ENCODE measurements at regions not wholly inside any gene's neighbourhood (a gene's known extent, or its start where the extent isn't known, plus 50 kb on each side); places are given as distances from the start of the nearest gene placed in this dataset.

DNA sequence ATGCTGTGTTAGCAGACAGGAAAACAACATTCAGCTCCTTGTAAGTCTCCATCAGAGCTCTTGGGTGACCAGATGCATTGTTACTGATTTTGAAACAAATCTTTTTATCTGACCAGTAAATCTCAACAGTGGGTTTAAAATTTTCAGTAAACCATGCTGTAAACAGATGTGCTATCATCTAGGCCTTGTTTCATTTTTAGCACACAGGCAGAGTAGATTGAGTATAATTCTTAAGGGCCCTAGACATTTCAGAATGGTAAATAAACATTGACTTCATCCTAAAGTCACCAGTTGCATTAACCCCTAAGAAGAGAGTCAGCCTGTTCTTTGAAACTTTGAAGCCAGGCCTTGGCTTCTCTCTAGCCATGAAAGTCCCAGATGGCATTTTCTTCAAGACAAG is 237.2 kb upstream of the BMP2 start:
- peaks cover 1% of the 10 kb centered on the region for H3K9me3 Mint-ChIP-seq (ENCODE audit: unreplicated experiment)
- DNase-seq (ENCODE audit: low read depth) (peak; percentile 14), FAIRE-seq (no peak)

DNA sequence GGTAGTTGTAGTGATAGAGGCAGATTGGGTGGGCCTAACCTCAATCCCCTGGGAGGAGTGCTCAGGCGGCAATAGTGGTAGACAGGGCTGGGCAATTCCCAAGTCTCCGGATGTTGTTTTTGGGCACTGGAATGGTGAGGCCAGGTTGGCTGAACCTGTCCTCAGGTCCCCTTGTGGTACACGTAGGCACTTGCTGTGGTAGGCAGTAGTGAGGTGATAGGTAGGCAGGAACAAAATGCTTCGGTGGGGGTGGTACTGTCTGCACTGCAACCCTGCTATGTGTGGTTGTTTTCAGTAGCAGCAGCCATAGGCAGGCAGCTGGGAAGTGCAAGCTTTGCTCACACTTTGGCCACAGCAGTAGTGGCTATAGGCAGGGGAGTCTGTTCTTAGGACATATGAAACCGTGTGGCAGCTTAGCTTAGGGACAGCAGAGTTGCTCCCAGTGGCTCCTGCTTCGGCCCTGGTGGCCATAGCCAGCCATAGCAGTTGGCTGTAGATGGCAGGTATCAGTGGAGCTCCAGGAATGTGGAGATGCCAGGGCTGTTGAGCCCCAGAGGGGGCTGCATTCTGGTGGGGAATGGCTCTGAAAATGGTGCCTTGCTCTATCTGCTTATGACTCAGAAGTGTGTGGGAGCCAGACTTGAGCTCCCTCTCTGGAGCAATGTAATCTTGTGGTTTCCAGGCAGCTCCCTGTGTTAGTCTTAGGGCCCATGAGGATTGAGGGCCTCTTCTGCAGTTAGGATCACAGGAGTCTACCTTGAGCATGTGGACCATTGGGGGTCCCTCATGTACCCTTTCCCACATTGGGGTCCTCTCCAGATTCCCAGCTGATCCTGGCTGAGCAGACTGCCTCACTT is 241.8 kb upstream of the BMP2 start:
- Mint-ChIP-seq H3K4me1 (ENCODE audit: low read depth, unreplicated experiment) (no peaks in the 10 kb centered on the region), H3K27me3 (ENCODE audit: low read depth, unreplicated experiment) (no peaks in the 10 kb centered on the region), H3K36me3 (ENCODE audit: low read depth, unreplicated experiment) (peaks cover 3% of the 10 kb centered on the region), H3K9me3 (ENCODE audit: unreplicated experiment) (peaks cover 18% of the 10 kb centered on the region), H3K4me3 (ENCODE audit: unreplicated experiment) (no peak overlapping the region), H3K27ac (ENCODE audit: unreplicated experiment) (no peak overlapping the region)
- no peak for FAIRE-seq
- no peaks in the 10 kb centered on the region for H3K36me3 ChIP-seq (ENCODE audit: insufficient read depth, low read length)
- H3K9me3 ChIP-seq (ENCODE audit: insufficient read depth, low read depth, low read length) = peaks cover 5% of the 10 kb centered on the region
- peak overlapping the region; percentile 24 for H2AFZ ChIP-seq (ENCODE audit: low read depth, low read length)
- no peak overlapping the region for H3K4me2 ChIP-seq (ENCODE audit: low read length)
- H3K4me1 ChIP-seq (ENCODE audit: insufficient read depth, low read length) = peaks cover 3% of the 10 kb centered on the region
- H3K27ac ChIP-seq (ENCODE audit: low read depth, low read length) = no peak overlapping the region
- no peak overlapping the region for H3K9ac ChIP-seq (ENCODE audit: low read length)
- H4K20me1 ChIP-seq (ENCODE audit: insufficient read depth, low read length) = no peaks in the 10 kb centered on the region
- H3K79me2 ChIP-seq (ENCODE audit: insufficient read depth, low read length) = no peaks in the 10 kb centered on the region
- peak; percentile 58 for DNase-seq (ENCODE audit: low read depth)
- no peak for TF ChIP-seq EZH2 (IDR thresholded peaks at IDR 0.05; ENCODE audit: insufficient read depth, low read length)
- TF ChIP-seq, protein P1, sequence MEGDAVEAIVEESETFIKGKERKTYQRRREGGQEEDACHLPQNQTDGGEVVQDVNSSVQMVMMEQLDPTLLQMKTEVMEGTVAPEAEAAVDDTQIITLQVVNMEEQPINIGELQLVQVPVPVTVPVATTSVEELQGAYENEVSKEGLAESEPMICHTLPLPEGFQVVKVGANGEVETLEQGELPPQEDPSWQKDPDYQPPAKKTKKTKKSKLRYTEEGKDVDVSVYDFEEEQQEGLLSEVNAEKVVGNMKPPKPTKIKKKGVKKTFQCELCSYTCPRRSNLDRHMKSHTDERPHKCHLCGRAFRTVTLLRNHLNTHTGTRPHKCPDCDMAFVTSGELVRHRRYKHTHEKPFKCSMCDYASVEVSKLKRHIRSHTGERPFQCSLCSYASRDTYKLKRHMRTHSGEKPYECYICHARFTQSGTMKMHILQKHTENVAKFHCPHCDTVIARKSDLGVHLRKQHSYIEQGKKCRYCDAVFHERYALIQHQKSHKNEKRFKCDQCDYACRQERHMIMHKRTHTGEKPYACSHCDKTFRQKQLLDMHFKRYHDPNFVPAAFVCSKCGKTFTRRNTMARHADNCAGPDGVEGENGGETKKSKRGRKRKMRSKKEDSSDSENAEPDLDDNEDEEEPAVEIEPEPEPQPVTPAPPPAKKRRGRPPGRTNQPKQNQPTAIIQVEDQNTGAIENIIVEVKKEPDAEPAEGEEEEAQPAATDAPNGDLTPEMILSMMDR (IDR thresholded peaks at IDR 0.05; ENCODE audit: insufficient read depth, low read depth, low read length) = no peak
- H3K27me3 ChIP-seq (ENCODE audit: insufficient read depth, low read length) = no peaks in the 10 kb centered on the region
- no peak overlapping the region for H3K4me3 ChIP-seq (ENCODE audit: insufficient read depth, low read depth, low read length)

More for the DNA sequence above, 237.2 kb upstream of the BMP2 start:
- no peak overlapping the region for H3K4me2 ChIP-seq (ENCODE audit: low read length)
- no peaks in the 10 kb centered on the region for H4K20me1 ChIP-seq (ENCODE audit: insufficient read depth, low read length)
- Mint-ChIP-seq H3K4me3 (ENCODE audit: unreplicated experiment) (no peak overlapping the region), H3K27ac (ENCODE audit: unreplicated experiment) (no peak overlapping the region), H3K36me3 (ENCODE audit: low read depth, unreplicated experiment) (no peaks in the 10 kb centered on the region), H3K27me3 (ENCODE audit: low read depth, unreplicated experiment) (no peaks in the 10 kb centered on the region), H3K4me1 (ENCODE audit: low read depth, unreplicated experiment) (peaks cover 13% of the 10 kb centered on the region)
- H3K27me3 ChIP-seq (ENCODE audit: insufficient read depth, low read length) = no peaks in the 10 kb centered on the region
- no peak overlapping the region for H3K9ac ChIP-seq (ENCODE audit: low read length)
- no peak overlapping the region for H3K4me3 ChIP-seq (ENCODE audit: insufficient read depth, low read depth, low read length)
- H3K79me2 ChIP-seq (ENCODE audit: insufficient read depth, low read length) = no peaks in the 10 kb centered on the region
- H2AFZ ChIP-seq (ENCODE audit: low read depth, low read length) = no peak overlapping the region
- TF ChIP-seq, protein P1 (IDR thresholded peaks at IDR 0.05; ENCODE audit: insufficient read depth, low read depth, low read length) = no peak
- no peak for TF ChIP-seq EZH2 (IDR thresholded peaks at IDR 0.05; ENCODE audit: insufficient read depth, low read length)
- H3K9me3 ChIP-seq (ENCODE audit: insufficient read depth, low read depth, low read length) = peaks cover 4% of the 10 kb centered on the region
- no peak overlapping the region for H3K27ac ChIP-seq (ENCODE audit: low read depth, low read length)
- H3K36me3 ChIP-seq (ENCODE audit: insufficient read depth, low read length) = no peaks in the 10 kb centered on the region
- peaks cover 19% of the 10 kb centered on the region for H3K4me1 ChIP-seq (ENCODE audit: insufficient read depth, low read length)

DNA sequence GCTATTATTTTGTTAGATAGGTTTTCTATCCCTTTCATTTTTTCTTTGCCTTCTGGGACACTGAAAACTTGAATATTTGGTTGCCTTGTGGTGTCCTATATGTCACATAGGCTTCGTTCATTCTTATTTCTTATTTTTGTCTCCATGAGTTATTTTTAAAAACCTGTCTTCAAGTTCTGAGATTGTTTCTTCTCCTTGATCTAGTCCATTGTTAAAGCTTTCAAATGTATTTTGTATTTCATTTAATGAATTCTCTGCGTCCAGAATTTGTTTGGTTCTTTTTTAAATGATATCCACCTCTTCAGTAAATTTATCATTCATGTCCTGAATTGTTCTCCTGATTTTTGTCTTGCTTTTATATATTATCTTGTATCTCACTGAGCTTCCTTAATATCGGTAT is 243.2 kb upstream of the BMP2 start:
- no peaks in the 10 kb centered on the region for H3K36me3 ChIP-seq (ENCODE audit: insufficient read depth, low read length)
- TF ChIP-seq, protein P1 (IDR thresholded peaks at IDR 0.05; ENCODE audit: insufficient read depth, low read depth, low read length) = no peak
- TF ChIP-seq EZH2 (IDR thresholded peaks at IDR 0.05; ENCODE audit: insufficient read depth, low read length) = no peak
- peaks cover 5% of the 10 kb centered on the region for H3K4me1 ChIP-seq (ENCODE audit: insufficient read depth, low read length)
- peaks cover 19% of the 10 kb centered on the region for H3K9me3 Mint-ChIP-seq (ENCODE audit: unreplicated experiment)
- H3K4me2 ChIP-seq (ENCODE audit: low read length) = no peak overlapping the region
- H3K79me2 ChIP-seq (ENCODE audit: insufficient read depth, low read length) = no peaks in the 10 kb centered on the region
- no peak overlapping the region for H3K4me3 Mint-ChIP-seq (ENCODE audit: unreplicated experiment)
- H3K9me3 ChIP-seq (ENCODE audit: insufficient read depth, low read depth, low read length) = peaks cover 5% of the 10 kb centered on the region
- no peaks in the 10 kb centered on the region for H3K27me3 Mint-ChIP-seq (ENCODE audit: low read depth, unreplicated experiment)
- FAIRE-seq (no peak), DNase-seq (ENCODE audit: low read depth) (no peak)
- H3K4me3 ChIP-seq (ENCODE audit: insufficient read depth, low read depth, low read length) = no peak overlapping the region
- no peak overlapping the region for H2AFZ ChIP-seq (ENCODE audit: low read depth, low read length)
- no peaks in the 10 kb centered on the region for H4K20me1 ChIP-seq (ENCODE audit: insufficient read depth, low read length)
- no peak overlapping the region for H3K9ac ChIP-seq (ENCODE audit: low read length)
- H3K36me3 Mint-ChIP-seq (ENCODE audit: low read depth, unreplicated experiment) = peaks cover 3% of the 10 kb centered on the region
- H3K4me1 Mint-ChIP-seq (ENCODE audit: low read depth, unreplicated experiment) = peaks cover 5% of the 10 kb centered on the region
- no peak overlapping the region for H3K27ac Mint-ChIP-seq (ENCODE audit: unreplicated experiment)
- H3K27ac ChIP-seq (ENCODE audit: low read depth, low read length) = no peak overlapping the region
- H3K27me3 ChIP-seq (ENCODE audit: insufficient read depth, low read length) = no peaks in the 10 kb centered on the region

All from astrocyte (in vitro differentiated cells and primary cell).